Esophagus muscularis mucosa (tissue), 4 donors: ENCODE measurements at regions not wholly inside any gene's neighbourhood (a gene's known extent, or its start where the extent isn't known, plus 50 kb on each side); places are given as distances from the start of the nearest gene placed in this dataset.

Source experiments
- DNase-seq: peaks from one replicate; pipeline ENCODE4 v3.0.0-alpha.2; 2017; ENCODE audit errors: extremely low spot score
- H3K27ac ChIP-seq, 4 donors: fragments of 200-600 bp; sonication (generic); replicated peaks in 1 of 4; 1 replicate in 3 of 4; 2 replicates in 1 of 4; pipeline ENCODE4 v1.5.1; 2016 to 2019; ENCODE audit warnings: mild to moderate bottlenecking in 1 of 4
- H3K27me3 ChIP-seq, 4 donors: fragments of 200-600 bp; sonication (generic); one replicate each; pipeline versions ENCODE4 v1.5.1 to v1.6.0; 2016 to 2019
- H3K36me3 ChIP-seq, 4 donors: fragments of 200-600 bp; sonication (generic); one replicate each; pipeline ENCODE4 v1.5.1; 2016 to 2019
- H3K4me1 ChIP-seq, 4 donors: fragments of 200-600 bp; sonication (generic); one replicate each; pipeline ENCODE4 v1.5.1; 2016 to 2019
- H3K4me3 ChIP-seq, 4 donors: fragments of 200-600 bp; sonication (generic); 1 replicate in 2 of 4; 2 replicates in 2 of 4; pipeline ENCODE4 v1.5.1; 2016 to 2019; ENCODE audit warnings: mild to moderate bottlenecking in 4 of 4, moderate library complexity in 1 of 4
- H3K9me3 ChIP-seq, 4 donors: fragments of 200-600 bp; sonication (generic); 1 replicate in 3 of 4; 2 replicates in 1 of 4; pipeline ENCODE4 v1.5.1; 2016 to 2019
- CTCF ChIP-seq, 3 experiments: fragments of 200-600 bp in 2 of 3; fragments of 450-650 bp in 1 of 3; sonication (generic) in 2 of 3; IDR thresholded peaks; one replicate each; pipeline ENCODE4 v1.5.1; 2017 to 2019; ENCODE audit warnings: antibody characterized with exemption in 3 of 3, mild to moderate bottlenecking in 2 of 3, moderate library complexity in 1 of 3
- EP300 ChIP-seq: sonication (generic); formaldehyde crosslinking; IDR thresholded peaks from one replicate; pipeline ENCODE4 v1.6.1; 2017; ENCODE audit warnings: antibody characterized with exemption
- POLR2A ChIP-seq: fragments of 450-650 bp; IDR thresholded peaks from one replicate; pipeline ENCODE4 v1.6.1; 2017; ENCODE audit warnings: antibody characterized with exemption, moderate library complexity, mild to moderate bottlenecking, low read depth
- POLR2AphosphoS5 ChIP-seq, 2 donors: sonication (generic); formaldehyde crosslinking; IDR thresholded peaks; one replicate each; pipeline ENCODE4 v1.6.1; 2017; ENCODE audit warnings: antibody characterized with exemption in 2 of 2
- WGBS: methylation state at CpG from one replicate; pipeline ENCODE4 v1.1.5; 2018; 5-methylcytosine and 5-hydroxymethylcytosine counted together
- intact Hi-C: fragments of 100-400 bp; cut with DNase I; formaldehyde crosslinking; loops from one replicate; pipeline ENCODE4 v1.15.1; 2023

GRCh38 chr13:90217275-90217674 lies 1130.2 kb upstream of the MIR17HG start:
- intact Hi-C loops, result no loop called here
- H3K36me3 ChIP-seq, result no peaks in the 10 kb centered on the region
- H3K9me3 ChIP-seq, result no peaks in the 10 kb centered on the region
- H3K4me3 ChIP-seq, result no peak overlapping the region
- 88% methylated on average over 1 of the region's 1 CpG for WGBS
- TF ChIP-seq EP300 (no peak), CTCF (IDR thresholded peaks at IDR 0.05) (no peak), POLR2A (no peak), POLR2AphosphoS5 (IDR thresholded peaks at IDR 0.05) (no peak)
- H3K4me1 ChIP-seq, result no peaks in the 10 kb centered on the region
- H3K27me3 ChIP-seq, result no peaks in the 10 kb centered on the region
- no peak overlapping the region for H3K27ac ChIP-seq
- no peak for DNase-seq

- no peak overlapping the region for H3K4me3 ChIP-seq
- no peaks in the 10 kb centered on the region for H3K27me3 ChIP-seq
- H3K4me1 ChIP-seq, result no peaks in the 10 kb centered on the region
- H3K27ac ChIP-seq, result no peak overlapping the region
- intact Hi-C loops, result no loop called here
- no peaks in the 10 kb centered on the region for H3K9me3 ChIP-seq
- DNase-seq, result no peak
- H3K36me3 ChIP-seq, result no peaks in the 10 kb centered on the region
- no peak for TF ChIP-seq EP300
- no peak for TF ChIP-seq POLR2AphosphoS5 (IDR thresholded peaks at IDR 0.05)
- TF ChIP-seq CTCF (IDR thresholded peaks at IDR 0.05), result no peak
- no peak for TF ChIP-seq POLR2A
- 78% methylated on average over 3 of the region's 3 CpGs for WGBS
Observed at GRCh38 chr13:90222758-90223157, 1124.7 kb upstream of the MIR17HG start.

- intact Hi-C loops, result no loop called here
Observed at GRCh38 chr13:90230311-90230710, 1117.2 kb upstream of the MIR17HG start.

GRCh38 chr13:90232291-90232690 lies 1115.2 kb upstream of the MIR17HG start:
- H3K4me1 ChIP-seq, result no peaks in the 10 kb centered on the region
- peaks cover 0 to 4% (median 0%) of the 10 kb centered on the region in 4 donors for H3K9me3 ChIP-seq
- no peak for DNase-seq
- no peaks in the 10 kb centered on the region for H3K36me3 ChIP-seq
- H3K4me3 ChIP-seq, result no peak overlapping the region
- TF ChIP-seq EP300 (no peak), CTCF (IDR thresholded peaks at IDR 0.05) (no peak), POLR2AphosphoS5 (IDR thresholded peaks at IDR 0.05) (no peak), POLR2A (no peak)
- intact Hi-C loops, result no loop called here
- H3K27ac ChIP-seq, result no peak overlapping the region
- H3K27me3 ChIP-seq, result no peaks in the 10 kb centered on the region

More at GRCh38 chr13:90230311-90230710, 1117.2 kb upstream of the MIR17HG start:
- no peak for DNase-seq
- no peaks in the 10 kb centered on the region for H3K4me1 ChIP-seq
- H3K4me3 ChIP-seq, result no peak overlapping the region
- H3K27ac ChIP-seq, result no peak overlapping the region
- no peaks in the 10 kb centered on the region for H3K36me3 ChIP-seq
- no peak for TF ChIP-seq POLR2A
- H3K27me3 ChIP-seq, result no peaks in the 10 kb centered on the region
- peaks cover 0 to 4% (median 0%) of the 10 kb centered on the region in 4 donors for H3K9me3 ChIP-seq
- WGBS, result 97% methylated on average over 14 of the region's 17 CpGs

- no peak overlapping the region for H3K27ac ChIP-seq
- no peak for TF ChIP-seq POLR2A
- no peak for TF ChIP-seq EP300
- no peak for TF ChIP-seq CTCF (IDR thresholded peaks at IDR 0.05)
- TF ChIP-seq POLR2AphosphoS5 (IDR thresholded peaks at IDR 0.05), result no peak
- H3K27me3 ChIP-seq, result no peaks in the 10 kb centered on the region
- no peak for DNase-seq
- intact Hi-C loops, result no loop called here
- peaks cover 0 to 4% (median 0%) of the 10 kb centered on the region in 4 donors for H3K9me3 ChIP-seq
- no peaks in the 10 kb centered on the region for H3K36me3 ChIP-seq
- no peak overlapping the region for H3K4me3 ChIP-seq
- WGBS, result 76% methylated on average over 7 of the region's 7 CpGs
- H3K4me1 ChIP-seq, result no peaks in the 10 kb centered on the region
Observed at GRCh38 chr13:90233933-90234672, 1113.4 kb upstream of the MIR17HG start.
